Left ventricle myocardium inferior (tissue), 1 donor: ENCODE measurements at regions not wholly inside any gene's neighbourhood (a gene's known extent, or its start where the extent isn't known, plus 50 kb on each side); places are given as distances from the start of the nearest gene placed in this dataset.

ENCODE experiments used
- DNase-seq: peaks from one replicate; pipeline ENCODE4 v3.0.0-alpha.2; 2020
- H3K27ac ChIP-seq: fragments of 200-600 bp; replicated peaks from 2 replicates; pipeline ENCODE4 v1.8.0; 2021
- H3K27me3 ChIP-seq: fragments of 200-600 bp; 2 replicates; pipeline ENCODE4 v1.8.0; 2021; ENCODE audit warnings: low read depth
- H3K36me3 ChIP-seq: fragments of 200-600 bp; 2 replicates; pipeline ENCODE4 v1.8.0; 2021
- H3K4me1 ChIP-seq: fragments of 200-600 bp; 2 replicates; pipeline ENCODE4 v1.8.0; 2021
- H3K4me3 ChIP-seq: fragments of 200-600 bp; 2 replicates; pipeline ENCODE4 v1.8.0; 2021; ENCODE audit warnings: mild to moderate bottlenecking, moderate library complexity
- H3K9me3 ChIP-seq: fragments of 200-600 bp; replicated peaks from 2 replicates; pipeline ENCODE4 v1.8.0; 2021
- intact Hi-C: fragments of 100-400 bp; cut with micrococcal nuclease; formaldehyde crosslinking; loops from one replicate; pipeline ENCODE4 v1.11.0; 2022
- TF ChIP-seq, protein P1 (sequence below): fragments of 200-600 bp; IDR thresholded peaks from 2 replicates; pipeline ENCODE4 v1.8.0; 2021; ENCODE audit warnings: antibody characterized with exemption, mild to moderate bottlenecking, borderline replicate concordance
- donor health status: DM: no; HTN: yes; CAD: no; lungs with severe emphysema.

DNA sequence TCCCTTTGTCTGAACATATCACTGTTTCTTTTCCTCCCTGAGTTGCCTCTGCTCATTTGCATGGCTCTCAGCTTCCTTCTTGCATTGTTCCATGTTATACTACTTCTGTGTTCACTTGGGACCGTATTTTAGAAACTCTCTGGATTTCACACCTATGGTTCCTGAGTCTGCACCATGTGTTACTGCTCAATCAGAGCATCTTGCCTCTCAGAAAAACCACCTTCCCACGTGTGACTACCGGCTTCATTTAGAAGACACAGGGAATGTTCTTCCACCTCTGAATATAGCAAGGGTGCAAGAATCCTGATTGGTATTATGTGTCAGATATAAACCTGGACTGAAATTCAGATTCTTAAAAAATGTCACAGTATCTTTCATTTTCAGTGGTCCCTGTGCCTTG is 731.2 kb downstream of the TDRD15 start:
- H3K4me1 ChIP-seq, result no peaks in the 10 kb centered on the region
- no peak for DNase-seq
- H3K4me3 ChIP-seq, result no peak overlapping the region
- no peaks in the 10 kb centered on the region for H3K36me3 ChIP-seq
- TF ChIP-seq, protein P1, sequence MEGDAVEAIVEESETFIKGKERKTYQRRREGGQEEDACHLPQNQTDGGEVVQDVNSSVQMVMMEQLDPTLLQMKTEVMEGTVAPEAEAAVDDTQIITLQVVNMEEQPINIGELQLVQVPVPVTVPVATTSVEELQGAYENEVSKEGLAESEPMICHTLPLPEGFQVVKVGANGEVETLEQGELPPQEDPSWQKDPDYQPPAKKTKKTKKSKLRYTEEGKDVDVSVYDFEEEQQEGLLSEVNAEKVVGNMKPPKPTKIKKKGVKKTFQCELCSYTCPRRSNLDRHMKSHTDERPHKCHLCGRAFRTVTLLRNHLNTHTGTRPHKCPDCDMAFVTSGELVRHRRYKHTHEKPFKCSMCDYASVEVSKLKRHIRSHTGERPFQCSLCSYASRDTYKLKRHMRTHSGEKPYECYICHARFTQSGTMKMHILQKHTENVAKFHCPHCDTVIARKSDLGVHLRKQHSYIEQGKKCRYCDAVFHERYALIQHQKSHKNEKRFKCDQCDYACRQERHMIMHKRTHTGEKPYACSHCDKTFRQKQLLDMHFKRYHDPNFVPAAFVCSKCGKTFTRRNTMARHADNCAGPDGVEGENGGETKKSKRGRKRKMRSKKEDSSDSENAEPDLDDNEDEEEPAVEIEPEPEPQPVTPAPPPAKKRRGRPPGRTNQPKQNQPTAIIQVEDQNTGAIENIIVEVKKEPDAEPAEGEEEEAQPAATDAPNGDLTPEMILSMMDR, result no peak
- H3K9me3 ChIP-seq, result peaks cover 8% of the 10 kb centered on the region
- intact Hi-C loops, result no loop called here
- no peak overlapping the region for H3K27ac ChIP-seq
- H3K27me3 ChIP-seq, result no peaks in the 10 kb centered on the region

DNA sequence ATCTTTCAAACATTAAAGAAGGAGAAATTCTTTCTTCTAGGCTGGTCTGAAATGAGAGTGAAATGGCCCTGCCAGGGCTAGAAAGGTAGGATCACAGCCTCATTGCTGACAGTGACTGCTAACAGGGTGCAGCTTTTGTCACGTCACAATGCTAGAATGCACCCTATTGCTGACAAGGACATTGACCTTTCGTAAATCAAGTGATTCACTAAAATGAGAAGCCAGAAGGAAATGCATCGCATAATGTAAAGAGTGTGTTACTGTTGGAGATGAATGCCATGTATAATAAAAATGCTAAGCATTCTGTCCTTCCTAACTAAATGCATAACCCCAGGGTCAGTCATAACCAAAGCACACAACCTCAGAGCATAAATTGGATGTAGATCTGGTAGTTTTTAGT is 732.9 kb downstream of the TDRD15 start:
- no peaks in the 10 kb centered on the region for H3K4me1 ChIP-seq
- no peaks in the 10 kb centered on the region for H3K36me3 ChIP-seq
- H3K27me3 ChIP-seq, result no peaks in the 10 kb centered on the region
- no peak overlapping the region for H3K27ac ChIP-seq
- no peak overlapping the region for H3K4me3 ChIP-seq
- intact Hi-C loops, result no loop called here
- DNase-seq, result no peak
- peaks cover 8% of the 10 kb centered on the region for H3K9me3 ChIP-seq
- TF ChIP-seq, protein P1, result no peak

DNA sequence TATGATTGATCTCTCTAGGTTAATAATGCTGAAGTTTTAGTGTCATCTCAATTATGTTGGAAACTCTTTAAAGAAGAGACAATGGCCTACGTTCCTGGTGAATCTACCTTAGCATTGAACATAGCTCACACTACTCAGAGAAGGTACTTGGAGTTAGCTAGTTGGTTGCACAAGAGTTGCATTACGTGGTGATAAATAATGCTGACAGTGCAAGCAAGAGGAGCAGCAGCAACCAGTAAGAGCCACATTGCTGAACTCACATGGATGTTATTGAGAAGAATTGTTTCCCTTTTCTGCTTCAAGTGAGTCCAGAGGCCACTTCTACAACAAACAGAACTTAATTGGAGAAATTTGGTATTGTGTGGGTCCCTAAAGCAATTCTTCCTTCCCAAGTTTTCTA is 737.1 kb downstream of the TDRD15 start:
- intact Hi-C loops, result no loop called here
- DNase-seq, result no peak
- H3K27ac ChIP-seq, result no peak overlapping the region
- H3K27me3 ChIP-seq, result no peaks in the 10 kb centered on the region
- H3K36me3 ChIP-seq, result no peaks in the 10 kb centered on the region
- TF ChIP-seq, protein P1, result no peak
- H3K4me3 ChIP-seq, result no peak overlapping the region
- H3K9me3 ChIP-seq, result peaks cover 8% of the 10 kb centered on the region
- no peaks in the 10 kb centered on the region for H3K4me1 ChIP-seq

DNA sequence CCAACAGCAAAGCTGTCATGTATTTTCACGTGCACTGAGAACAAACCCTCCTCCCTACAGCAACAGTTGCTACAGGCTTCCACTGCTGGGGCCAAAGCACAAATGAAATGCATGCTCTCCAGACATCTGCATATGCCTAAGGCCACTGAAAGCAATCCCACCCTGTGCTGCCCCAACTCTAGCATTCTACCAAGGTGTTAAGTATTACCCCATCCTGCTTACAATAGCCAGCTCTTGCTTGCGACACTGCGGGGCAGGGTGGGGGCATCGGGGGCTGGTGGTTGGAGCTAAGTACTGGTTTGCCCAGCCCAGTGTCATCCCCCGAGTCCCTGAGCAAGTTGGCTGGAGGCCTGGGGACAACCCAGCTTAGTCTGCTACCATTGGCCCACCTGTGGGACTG is 742.5 kb downstream of the TDRD15 start:
- no peaks in the 10 kb centered on the region for H3K27me3 ChIP-seq
- no peaks in the 10 kb centered on the region for H3K4me1 ChIP-seq
- DNase-seq, result no peak
- H3K27ac ChIP-seq, result no peak overlapping the region
- intact Hi-C loops, result no loop called here
- H3K9me3 ChIP-seq, result peaks cover 10% of the 10 kb centered on the region
- TF ChIP-seq, protein P1, result no peak
- no peaks in the 10 kb centered on the region for H3K36me3 ChIP-seq
- no peak overlapping the region for H3K4me3 ChIP-seq

DNA sequence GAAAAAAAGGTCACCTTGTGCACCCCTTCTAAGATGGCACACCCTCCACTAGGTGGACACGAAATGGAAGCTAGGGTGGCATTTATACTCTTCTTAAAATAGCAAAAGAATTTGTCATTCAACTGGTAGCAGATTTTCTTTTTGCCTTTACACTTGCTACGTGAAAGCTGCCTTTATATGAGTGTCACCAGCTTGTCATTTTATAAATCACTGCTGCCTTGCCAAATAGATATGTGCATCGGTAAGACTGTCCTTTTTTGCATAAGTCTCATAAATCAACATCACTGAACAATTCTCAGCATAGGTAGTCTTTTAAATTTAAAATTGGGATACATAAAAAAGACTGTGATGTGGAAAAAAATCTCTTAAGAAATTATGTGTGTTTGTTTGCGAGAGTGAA is 764.1 kb downstream of the TDRD15 start:
- no peaks in the 10 kb centered on the region for H3K9me3 ChIP-seq
- no peaks in the 10 kb centered on the region for H3K27me3 ChIP-seq
- TF ChIP-seq, protein P1, result no peak

DNA sequence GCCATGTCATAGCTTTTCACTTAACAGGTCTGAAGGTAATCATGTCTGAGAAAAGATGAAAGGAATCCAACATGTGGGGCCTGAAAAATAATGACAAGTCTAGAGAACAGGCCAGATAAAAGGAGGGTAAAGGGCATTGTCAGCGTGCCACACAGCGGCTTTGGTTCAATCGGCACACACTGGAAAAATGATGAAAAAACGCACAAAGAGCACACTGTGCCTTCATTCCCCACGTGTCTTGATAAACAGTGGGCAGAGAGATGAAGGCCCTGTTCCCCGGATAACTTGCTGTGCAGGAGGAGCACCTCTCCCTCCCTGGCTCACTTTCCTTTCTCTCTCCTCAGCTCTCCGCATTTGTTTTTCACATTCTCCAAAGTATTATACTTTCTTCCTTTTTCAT is 766.3 kb downstream of the TDRD15 start:
- H3K4me3 ChIP-seq, result no peak overlapping the region

More for the DNA sequence above, 764.1 kb downstream of the TDRD15 start:
- Histone ChIP-seq H3K4me3 (no peak overlapping the region), H3K27ac (no peak overlapping the region), H3K4me1 (peaks cover 11% of the 10 kb centered on the region), H3K36me3 (no peaks in the 10 kb centered on the region)
- intact Hi-C loops, result no loop called here
- no peak for DNase-seq

More for the DNA sequence above, 766.3 kb downstream of the TDRD15 start:
- TF ChIP-seq, protein P1, result no peak
- H3K27ac ChIP-seq, result no peak overlapping the region
- no peaks in the 10 kb centered on the region for H3K36me3 ChIP-seq
- intact Hi-C loops, result no loop called here
- H3K27me3 ChIP-seq, result no peaks in the 10 kb centered on the region
- H3K9me3 ChIP-seq, result no peaks in the 10 kb centered on the region
- no peak for DNase-seq
- H3K4me1 ChIP-seq, result peaks cover 11% of the 10 kb centered on the region
